GM19438 (cell line): ENCODE measurements at regions not wholly inside any gene's neighbourhood (a gene's known extent, or its start where the extent isn't known, plus 50 kb on each side); places are given as distances from the start of the nearest gene placed in this dataset.

ENCODE experiments used
- ATAC-seq: cut with Tn5 transposase; IDR thresholded peaks from one replicate; pipeline ENCODE4 v1.9.1; 2021; ENCODE audit warnings: low read depth; ENCODE audit not compliant: unreplicated experiment

GRCh38 chr15:47504624-47505256, 212.6 kb upstream of the SEMA6D start:
- peak; percentile 79 for ATAC-seq

GRCh38 chr15:47505712-47506328, 211.5 kb upstream of the SEMA6D start:
- ATAC-seq: no peak

DNA sequence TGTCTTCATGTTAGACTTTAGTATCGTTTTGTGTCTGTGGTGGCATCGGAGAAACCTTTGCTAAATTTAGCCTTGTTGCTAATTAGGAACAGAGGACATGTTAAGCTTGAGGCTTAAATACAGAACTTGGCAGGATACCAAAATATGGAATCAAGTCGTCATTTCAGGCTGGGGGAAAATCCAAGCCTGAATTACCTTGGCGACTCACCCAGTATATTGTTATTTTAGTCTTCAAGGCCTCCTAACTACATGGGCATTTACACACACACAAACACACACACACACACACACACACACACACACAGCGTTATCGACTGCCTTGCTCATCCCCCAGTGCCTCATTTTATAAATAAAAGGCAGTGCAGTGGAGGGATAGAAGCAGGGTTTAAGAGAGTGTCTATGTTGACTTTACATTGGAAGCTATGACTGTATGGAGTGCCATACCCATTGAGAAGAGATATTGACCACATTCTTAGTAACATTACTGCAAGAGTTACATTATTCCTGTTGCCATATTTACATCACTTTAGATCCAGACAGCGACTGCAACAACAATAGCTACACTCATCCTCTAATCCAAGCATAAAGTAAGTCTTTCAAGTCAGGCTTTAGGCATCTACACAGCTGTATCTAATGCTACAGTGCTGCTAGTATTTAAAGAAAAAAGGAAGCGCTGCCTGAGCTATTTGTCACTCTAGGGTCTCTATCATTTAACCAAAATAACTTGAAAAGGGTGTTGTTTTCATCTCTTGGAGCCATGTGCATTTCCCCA, 210.8 kb upstream of the SEMA6D start:
- ATAC-seq: no peak

GRCh38 chr15:47507221-47507985, 209.9 kb upstream of the SEMA6D start:
- ATAC-seq: no peak

- no peak for ATAC-seq
Measured at GRCh38 chr15:47511261-47511660, 206.0 kb upstream of the SEMA6D start.

- no peak for ATAC-seq
Measured at GRCh38 chr15:47513471-47513870, 203.8 kb upstream of the SEMA6D start.

- no peak for ATAC-seq
Measured at GRCh38 chr15:47514200-47514652, 203.1 kb upstream of the SEMA6D start.

DNA sequence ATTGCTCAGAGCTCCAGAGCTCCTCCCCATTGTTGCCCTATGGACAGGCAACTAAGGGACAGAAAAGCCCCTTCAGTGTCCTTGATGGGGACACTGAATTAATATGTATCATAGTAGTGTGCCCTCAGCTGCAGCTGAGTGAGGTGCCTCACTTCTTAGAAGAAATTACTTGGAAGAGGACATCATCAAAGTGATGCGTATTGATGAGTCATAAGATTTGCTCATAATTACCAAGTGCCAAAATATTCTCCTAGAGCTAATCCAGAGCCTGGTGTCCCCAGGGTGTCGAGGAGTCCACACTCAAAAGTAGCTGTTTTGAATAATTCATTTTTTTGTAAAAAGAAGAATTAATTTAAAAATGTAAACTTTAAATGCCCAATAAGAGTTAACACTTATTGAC, 200.7 kb upstream of the SEMA6D start:
- ATAC-seq: no peak

GRCh38 chr15:47516972-47517371, 200.3 kb upstream of the SEMA6D start:
- no peak for ATAC-seq

DNA sequence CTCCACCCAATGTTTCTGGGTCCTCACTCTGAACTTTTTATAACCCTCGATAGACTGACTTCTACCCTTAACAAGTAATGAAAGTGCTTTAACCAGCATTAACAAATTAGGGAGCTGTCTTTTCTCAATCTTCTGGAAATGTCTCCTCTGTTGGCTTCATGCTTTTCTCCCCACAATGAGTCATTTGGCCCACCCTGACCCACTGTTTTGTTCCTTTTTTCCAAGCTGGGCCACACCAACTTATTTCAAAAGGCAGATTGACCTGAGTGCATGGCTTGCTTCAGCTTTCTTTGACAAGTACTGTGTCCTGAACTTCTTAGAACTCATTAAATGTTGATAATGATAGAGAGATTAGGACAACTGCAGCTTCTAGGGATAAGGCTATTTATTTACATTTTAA, 199.6 kb upstream of the SEMA6D start:
- ATAC-seq: no peak

- no peak for ATAC-seq
Measured at GRCh38 chr15:47523681-47524475, 193.4 kb upstream of the SEMA6D start.

DNA sequence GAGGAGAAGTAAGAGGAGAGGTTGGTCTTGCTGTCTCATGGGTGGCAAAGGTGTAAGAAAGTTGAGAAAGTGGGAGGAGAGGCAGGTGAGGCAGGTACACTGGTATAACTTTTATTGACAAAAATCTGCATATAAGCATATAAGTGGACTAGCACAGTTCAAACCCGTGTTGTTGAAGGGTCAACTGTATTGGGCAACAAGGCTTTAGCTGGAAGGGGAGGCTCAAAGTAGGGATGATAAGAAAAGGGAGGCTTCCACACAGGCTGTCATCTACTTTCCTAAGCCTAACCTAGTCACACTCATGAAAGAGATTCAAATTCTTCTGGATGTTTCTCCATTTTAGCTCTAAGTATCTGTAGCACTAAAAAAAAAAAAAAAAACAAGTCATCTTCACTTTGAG, 188.1 kb upstream of the SEMA6D start:
- ATAC-seq: no peak

DNA sequence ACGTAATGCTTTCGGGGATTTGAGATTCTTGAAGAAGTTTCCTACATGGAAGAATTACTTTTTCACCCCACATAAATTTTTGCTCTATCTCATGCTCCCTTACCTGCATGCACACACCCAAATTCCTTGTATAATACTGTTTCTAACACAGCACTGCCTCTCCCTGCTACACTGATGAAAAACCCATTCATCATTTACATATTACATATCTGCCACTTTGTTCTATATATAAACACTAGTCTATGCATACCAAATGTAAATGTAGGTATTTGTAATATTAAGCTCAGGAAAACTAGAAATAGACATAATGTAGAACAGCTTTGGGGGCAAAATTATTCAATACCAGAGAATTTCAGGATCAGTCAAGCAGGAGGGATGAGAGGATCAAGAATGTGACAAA, 182.6 kb upstream of the SEMA6D start:
- no peak for ATAC-seq

- no peak for ATAC-seq
Measured at GRCh38 chr15:47541562-47541961, 175.7 kb upstream of the SEMA6D start.

- ATAC-seq: no peak
Measured at GRCh38 chr15:47542312-47542989, 174.9 kb upstream of the SEMA6D start.

- ATAC-seq: no peak
Measured at GRCh38 chr15:47548231-47548630, 169.1 kb upstream of the SEMA6D start.

DNA sequence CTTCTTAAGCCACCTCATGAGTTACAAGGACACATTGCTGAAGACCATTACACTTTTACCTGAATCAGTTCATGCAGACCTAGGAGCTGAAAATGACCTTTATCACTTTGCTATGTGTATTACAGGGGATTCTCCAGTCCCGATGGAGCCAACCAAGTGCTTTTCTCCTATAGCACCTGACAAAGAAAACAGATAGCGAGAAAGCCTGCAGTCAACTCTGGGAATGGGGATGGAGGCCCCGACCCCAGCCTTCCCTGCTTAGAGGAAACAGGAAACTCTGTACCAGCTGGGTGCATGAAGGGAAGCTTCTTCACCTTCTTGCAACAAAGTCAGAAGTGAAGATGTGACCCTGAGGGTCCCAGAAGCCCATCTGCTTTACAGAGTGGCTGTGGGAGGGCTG, 168.3 kb upstream of the SEMA6D start:
- no peak for ATAC-seq

GRCh38 chr15:47551079-47551478, 166.2 kb upstream of the SEMA6D start:
- no peak for ATAC-seq

- ATAC-seq: no peak
Measured at GRCh38 chr15:47551546-47551945, 165.8 kb upstream of the SEMA6D start.
